ENCODE measurements at regions not wholly inside any gene's neighbourhood (a gene's known extent, or its start where the extent isn't known, plus 50 kb on each side); places are given as distances from the start of the nearest gene placed in this dataset.

DNA sequence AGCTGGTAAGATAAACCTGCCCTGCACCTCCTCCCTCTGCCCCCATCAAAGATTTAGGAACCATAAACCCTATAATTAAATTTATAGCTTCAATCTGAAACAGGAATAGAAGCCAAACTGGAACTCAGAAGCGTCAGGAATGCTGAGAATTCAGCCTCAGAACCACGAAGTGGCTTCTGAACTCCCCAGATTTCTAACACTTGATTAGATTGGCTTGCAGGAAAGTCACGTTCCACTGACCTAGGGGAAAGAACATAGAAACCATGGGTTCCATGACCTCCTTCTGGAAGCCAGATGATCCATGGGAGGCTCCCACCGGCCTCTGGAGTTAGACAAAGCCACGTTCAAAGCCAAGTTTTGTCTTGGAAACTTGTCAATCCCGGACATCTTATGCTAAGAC, 356.5 kb downstream of the MID1IP1 start:
- TF ChIP-seq, protein P1, sequence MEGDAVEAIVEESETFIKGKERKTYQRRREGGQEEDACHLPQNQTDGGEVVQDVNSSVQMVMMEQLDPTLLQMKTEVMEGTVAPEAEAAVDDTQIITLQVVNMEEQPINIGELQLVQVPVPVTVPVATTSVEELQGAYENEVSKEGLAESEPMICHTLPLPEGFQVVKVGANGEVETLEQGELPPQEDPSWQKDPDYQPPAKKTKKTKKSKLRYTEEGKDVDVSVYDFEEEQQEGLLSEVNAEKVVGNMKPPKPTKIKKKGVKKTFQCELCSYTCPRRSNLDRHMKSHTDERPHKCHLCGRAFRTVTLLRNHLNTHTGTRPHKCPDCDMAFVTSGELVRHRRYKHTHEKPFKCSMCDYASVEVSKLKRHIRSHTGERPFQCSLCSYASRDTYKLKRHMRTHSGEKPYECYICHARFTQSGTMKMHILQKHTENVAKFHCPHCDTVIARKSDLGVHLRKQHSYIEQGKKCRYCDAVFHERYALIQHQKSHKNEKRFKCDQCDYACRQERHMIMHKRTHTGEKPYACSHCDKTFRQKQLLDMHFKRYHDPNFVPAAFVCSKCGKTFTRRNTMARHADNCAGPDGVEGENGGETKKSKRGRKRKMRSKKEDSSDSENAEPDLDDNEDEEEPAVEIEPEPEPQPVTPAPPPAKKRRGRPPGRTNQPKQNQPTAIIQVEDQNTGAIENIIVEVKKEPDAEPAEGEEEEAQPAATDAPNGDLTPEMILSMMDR (optimal IDR thresholded peaks at IDR 0.05 in 1 of 3, IDR thresholded peaks at IDR 0.05 in 1 of 3, conservative IDR thresholded peaks at IDR 0.05 in 1 of 3; ENCODE audit: extremely low read depth in 1 of 3, insufficient read depth in 2 of 3, low read length in 3 of 3) = no peak
- TF ChIP-seq EZH2 (IDR thresholded peaks at IDR 0.05; ENCODE audit: low read length) = no peak

Data from keratinocyte (primary cell).